ENCODE measurements at regions not wholly inside any gene's neighbourhood (a gene's known extent, or its start where the extent isn't known, plus 50 kb on each side); places are given as distances from the start of the nearest gene placed in this dataset.

- ATAC-seq: no peak
- CTCF ChIA-PET: no interaction called here
- no peaks in the 10 kb centered on the region for H4K20me1 ChIP-seq (ENCODE audit: low read length)
These were observed 228.4 kb downstream of the IRF8 start for GRCh38 chr16:86127366-86127765.

GRCh38 chr16:86128246-86128645, 229.3 kb downstream of the IRF8 start:
- H3K9ac ChIP-seq (ENCODE audit: low read length): no peak overlapping the region
- TF ChIP-seq EZH2phosphoT487 (IDR thresholded peaks at IDR 0.05; ENCODE audit: borderline replicate concordance, low read length): no peak
- TF ChIP-seq EZH2 (IDR thresholded peaks at IDR 0.05; ENCODE audit: low read length, unreplicated experiment): no peak
- no peak for TF ChIP-seq CTCF (conservative IDR thresholded peaks at IDR 0.05; ENCODE audit: low read depth, low read length)
- H3K27me3 ChIP-seq (ENCODE audit: low read length): peaks cover 51% of the 10 kb centered on the region
- ChIA-PET CTCF (no interaction called here), POLR2A (ENCODE audit: unreplicated experiment) (no interaction called here)
- no peaks in the 10 kb centered on the region for H3K36me3 ChIP-seq (ENCODE audit: low read depth, low read length)
- no peak overlapping the region for H3K27ac ChIP-seq (ENCODE audit: low read length)
- no peaks in the 10 kb centered on the region for H3K9me3 ChIP-seq (ENCODE audit: low read length)
- no peaks in the 10 kb centered on the region for H3K4me1 ChIP-seq (ENCODE audit: insufficient read depth, low read length)
- intact Hi-C loops (cut with micrococcal nuclease): no loop called here
- no peak overlapping the region for H3K4me2 ChIP-seq (ENCODE audit: low read length)
- no peak overlapping the region for H3K4me3 ChIP-seq (ENCODE audit: low read length)
- DNase-seq: no peak
- no TSS peak for BruUV-seq (replicated peaks)
- no peak for ATAC-seq
- no peak overlapping the region for H2AFZ ChIP-seq (ENCODE audit: low read length)
- H3K79me2 ChIP-seq (ENCODE audit: low read length): no peaks in the 10 kb centered on the region
- no peaks in the 10 kb centered on the region for H4K20me1 ChIP-seq (ENCODE audit: low read length)
- no peaks in the 10 kb centered on the region for H3K9me2 ChIP-seq (replicated peaks; ENCODE audit: low read length)
- no peaks in the 10 kb centered on the region for H3F3A ChIP-seq (ENCODE audit: low read length, unreplicated experiment)

More at GRCh38 chr16:86127366-86127765, 228.4 kb downstream of the IRF8 start:
- H3K4me2 ChIP-seq (ENCODE audit: low read length): no peak overlapping the region
- H3F3A ChIP-seq (ENCODE audit: low read length, unreplicated experiment): no peaks in the 10 kb centered on the region
- H3K4me3 ChIP-seq (ENCODE audit: low read length): no peak overlapping the region
- POLR2A ChIA-PET (ENCODE audit: unreplicated experiment): no interaction called here
- TF ChIP-seq EZH2 (IDR thresholded peaks at IDR 0.05; ENCODE audit: low read length, unreplicated experiment) (no peak), EZH2phosphoT487 (IDR thresholded peaks at IDR 0.05; ENCODE audit: borderline replicate concordance, low read length) (no peak), CTCF (conservative IDR thresholded peaks at IDR 0.05; ENCODE audit: low read depth, low read length) (no peak)
- H3K27me3 ChIP-seq (ENCODE audit: low read length): peaks cover 60% of the 10 kb centered on the region
- BruUV-seq (replicated peaks): no TSS peak
- no peak overlapping the region for H3K27ac ChIP-seq (ENCODE audit: low read length)
- no peaks in the 10 kb centered on the region for H3K79me2 ChIP-seq (ENCODE audit: low read length)
- no peak overlapping the region for H2AFZ ChIP-seq (ENCODE audit: low read length)
- H3K9me3 ChIP-seq (ENCODE audit: low read length): no peaks in the 10 kb centered on the region
- no peaks in the 10 kb centered on the region for H3K4me1 ChIP-seq (ENCODE audit: insufficient read depth, low read length)
- no peak overlapping the region for H3K9ac ChIP-seq (ENCODE audit: low read length)
- intact Hi-C loops (cut with micrococcal nuclease): no loop called here
- H3K36me3 ChIP-seq (ENCODE audit: low read depth, low read length): no peaks in the 10 kb centered on the region
- DNase-seq: no peak
- no peaks in the 10 kb centered on the region for H3K9me2 ChIP-seq (replicated peaks; ENCODE audit: low read length)

- BruUV-seq (replicated peaks): no TSS peak
- no peaks in the 10 kb centered on the region for H3K9me2 ChIP-seq (replicated peaks; ENCODE audit: low read length)
- no peaks in the 10 kb centered on the region for H3K79me2 ChIP-seq (ENCODE audit: low read length)
- DNase-seq (no peak), ATAC-seq (no peak)
- H3F3A ChIP-seq (ENCODE audit: low read length, unreplicated experiment): no peaks in the 10 kb centered on the region
- H4K20me1 ChIP-seq (ENCODE audit: low read length): no peaks in the 10 kb centered on the region
- no peaks in the 10 kb centered on the region for H3K36me3 ChIP-seq (ENCODE audit: low read depth, low read length)
- CTCF ChIA-PET: no interaction called here
- no peaks in the 10 kb centered on the region for H3K4me1 ChIP-seq (ENCODE audit: insufficient read depth, low read length)
- no peak overlapping the region for H3K27ac ChIP-seq (ENCODE audit: low read length)
- no peak overlapping the region for H3K4me2 ChIP-seq (ENCODE audit: low read length)
- no peaks in the 10 kb centered on the region for H3K9me3 ChIP-seq (ENCODE audit: low read length)
- no peak overlapping the region for H3K4me3 ChIP-seq (ENCODE audit: low read length)
- H3K27me3 ChIP-seq (ENCODE audit: low read length): peaks cover 40% of the 10 kb centered on the region
- intact Hi-C loops (cut with micrococcal nuclease): no loop called here
- H2AFZ ChIP-seq (ENCODE audit: low read length): no peak overlapping the region
- TF ChIP-seq CTCF (conservative IDR thresholded peaks at IDR 0.05; ENCODE audit: low read depth, low read length) (no peak), EZH2 (IDR thresholded peaks at IDR 0.05; ENCODE audit: low read length, unreplicated experiment) (no peak)
- H3K9ac ChIP-seq (ENCODE audit: low read length): no peak overlapping the region
- POLR2A ChIA-PET (ENCODE audit: unreplicated experiment): no interaction called here
These were observed 230.6 kb downstream of the IRF8 start for GRCh38 chr16:86129541-86129940.

All from PC-3 (cell line).